LNCaP clone FGC (cell line): ENCODE measurements at regions not wholly inside any gene's neighbourhood (a gene's known extent, or its start where the extent isn't known, plus 50 kb on each side); places are given as distances from the start of the nearest gene placed in this dataset.

Source experiments
- DNase-seq: peaks from one replicate; pipeline ENCODE4 v3.0.0-alpha.2; 2011; ENCODE audit warnings: low read depth
- H3K4me3 ChIP-seq: 2 replicates; pipeline ENCODE4 v1.5.1; 2011; ENCODE audit warnings: mild to moderate bottlenecking, low read depth, low read length, control low read depth
- CTCF ChIP-seq: IDR thresholded peaks from 2 replicates; pipeline ENCODE4 v1.5.1; 2012; ENCODE audit warnings: mild to moderate bottlenecking; ENCODE audit not compliant: control insufficient read depth, insufficient read depth; ENCODE audit errors: extremely low read depth

GRCh38 chr10:128875956-128876736, 590.9 kb upstream of the MGMT start:
- no peak for TF ChIP-seq CTCF
- H3K4me3 ChIP-seq = no peak overlapping the region
- DNase-seq = no peak

GRCh38 chr10:128877141-128877540, 589.9 kb upstream of the MGMT start:
- no peak for TF ChIP-seq CTCF
- H3K4me3 ChIP-seq = no peak overlapping the region
- no peak for DNase-seq

- TF ChIP-seq CTCF = no peak
- no peak overlapping the region for H3K4me3 ChIP-seq
- DNase-seq = no peak
Measured at GRCh38 chr10:128877936-128878335, 589.1 kb upstream of the MGMT start.

GRCh38 chr10:128879030-128879429, 588.0 kb upstream of the MGMT start:
- no peak for DNase-seq
- no peak overlapping the region for H3K4me3 ChIP-seq
- TF ChIP-seq CTCF = no peak

- DNase-seq = no peak
- no peak overlapping the region for H3K4me3 ChIP-seq
- no peak for TF ChIP-seq CTCF
Measured at GRCh38 chr10:128879441-128880140, 587.5 kb upstream of the MGMT start.

GRCh38 chr10:128880159-128880725, 586.8 kb upstream of the MGMT start:
- TF ChIP-seq CTCF = no peak
- DNase-seq = no peak
- H3K4me3 ChIP-seq = no peak overlapping the region

- no peak for DNase-seq
- H3K4me3 ChIP-seq = no peak overlapping the region
- no peak for TF ChIP-seq CTCF
Measured at GRCh38 chr10:128881086-128881485, 586.0 kb upstream of the MGMT start.
